Neural progenitor cell (in vitro differentiated cells): ENCODE measurements at regions not wholly inside any gene's neighbourhood (a gene's known extent, or its start where the extent isn't known, plus 50 kb on each side); places are given as distances from the start of the nearest gene placed in this dataset.

Experiments
- DNase-seq: peaks from one replicate; pipeline ENCODE4 v3.0.0-alpha.2; 2016; ENCODE audit warnings: low spot score
- H2AFZ ChIP-seq: fragments of 200-600 bp; sonication (generic); replicated peaks from 2 replicates; pipeline ENCODE4 v1.6.1; 2016; ENCODE audit warnings: antibody characterized with exemption
- H3F3A ChIP-seq: fragments of 200-600 bp; sonication (generic); 2 replicates; pipeline ENCODE4 v1.6.1; 2016; ENCODE audit warnings: antibody characterized with exemption, low read depth
- H3K27ac ChIP-seq: fragments of 200-600 bp; sonication (generic); 2 replicates; pipeline ENCODE4 v1.5.1; 2016; ENCODE audit warnings: mild to moderate bottlenecking
- H3K27me3 ChIP-seq: fragments of 200-600 bp; sonication (generic); 2 replicates; pipeline ENCODE4 v1.6.1; 2016; ENCODE audit warnings: mild to moderate bottlenecking, moderate library complexity
- H3K36me3 ChIP-seq: fragments of 200-600 bp; sonication (generic); 2 replicates; pipeline ENCODE4 v1.5.1; 2016
- H3K4me1 ChIP-seq: fragments of 200-600 bp; sonication (generic); 2 replicates; pipeline ENCODE4 v1.6.1; 2016; ENCODE audit warnings: mixed run types
- H3K4me2 ChIP-seq: fragments of 200-600 bp; sonication (generic); 2 replicates; pipeline ENCODE4 v1.6.1; 2016
- H3K4me3 ChIP-seq: fragments of 200-600 bp; sonication (generic); 2 replicates; pipeline ENCODE4 v1.5.1; 2016
- H3K79me2 ChIP-seq: fragments of 200-600 bp; sonication (generic); 2 replicates; pipeline ENCODE4 v1.6.1; 2016; ENCODE audit warnings: low read depth
- H3K9ac ChIP-seq: fragments of 200-600 bp; sonication (generic); 2 replicates; pipeline ENCODE4 v1.6.1; 2016
- H3K9me3 ChIP-seq: fragments of 200-600 bp; sonication (generic); 2 replicates; pipeline ENCODE4 v1.5.1; 2016; ENCODE audit warnings: low read depth
- H4K20me1 ChIP-seq: fragments of 200-600 bp; sonication (generic); 2 replicates; pipeline ENCODE4 v1.6.1; 2016; ENCODE audit warnings: low read depth
- H3K27ac Mint-ChIP-seq: 3 replicates; pipeline ENCODE4 v1.8.0; 2021; ENCODE audit warnings: mixed read lengths
- H3K27me3 Mint-ChIP-seq: 2 replicates; pipeline ENCODE4 v1.8.0; 2022; ENCODE audit warnings: low read depth, mild to moderate bottlenecking, inconsistent platforms, moderate library complexity, mixed read lengths; ENCODE audit not compliant: insufficient read depth
- H3K36me3 Mint-ChIP-seq: 3 replicates; pipeline ENCODE4 v1.8.0; 2021; ENCODE audit warnings: mixed read lengths
- H3K4me1 Mint-ChIP-seq: 3 replicates; pipeline ENCODE4 v1.8.0; 2021; ENCODE audit warnings: mixed read lengths
- H3K4me3 Mint-ChIP-seq: 3 replicates; pipeline ENCODE4 v1.8.0; 2021; ENCODE audit warnings: mild to moderate bottlenecking, moderate library complexity, mixed read lengths
- H3K9me3 Mint-ChIP-seq: 3 replicates; pipeline ENCODE4 v1.8.0; 2020; ENCODE audit warnings: mixed read lengths
- CTCF ChIP-seq: fragments of 200-600 bp; sonication (generic); IDR thresholded peaks from 2 replicates; pipeline ENCODE4 v1.5.1; 2017; ENCODE audit warnings: antibody characterized with exemption, mild to moderate bottlenecking
- EZH2 ChIP-seq: fragments of 200-600 bp; sonication (generic); IDR thresholded peaks from 2 replicates; pipeline ENCODE4 v1.6.1; 2017; ENCODE audit warnings: antibody characterized with exemption, mild to moderate bottlenecking, moderate library complexity
- EZH2phosphoT487 ChIP-seq: fragments of 200-600 bp; sonication (generic); IDR thresholded peaks from 2 replicates; pipeline ENCODE4 v1.6.1; 2017; ENCODE audit warnings: antibody characterized with exemption

- Histone ChIP-seq H3K27me3 (no peaks in the 10 kb centered on the region), H3K4me2 (peak overlapping the region; percentile 79), H3K27ac (no peak overlapping the region), H3K36me3 (no peaks in the 10 kb centered on the region), H2AFZ (no peak overlapping the region), H3K79me2 (peaks cover 14% of the 10 kb centered on the region), H3F3A (peaks cover 43% of the 10 kb centered on the region), H3K9me3 (no peaks in the 10 kb centered on the region), H3K4me3 (peak overlapping the region; percentile 47), H3K9ac (no peak overlapping the region), H3K4me1 (peaks cover 28% of the 10 kb centered on the region), H4K20me1 (no peaks in the 10 kb centered on the region)
- H3K27me3 Mint-ChIP-seq = peaks cover 23% of the 10 kb centered on the region
- peak overlapping the region; percentile 69 for H3K4me3 Mint-ChIP-seq
- no peak for TF ChIP-seq CTCF
- no peak for TF ChIP-seq EZH2
- TF ChIP-seq EZH2phosphoT487 = no peak
- DNase-seq = no peak
- H3K4me1 Mint-ChIP-seq = peaks cover 28% of the 10 kb centered on the region
- peaks cover 27% of the 10 kb centered on the region for H3K9me3 Mint-ChIP-seq
- H3K27ac Mint-ChIP-seq = no peak overlapping the region
- H3K36me3 Mint-ChIP-seq = no peaks in the 10 kb centered on the region
Measured at GRCh38 chrX:39822133-39822748, 275.5 kb downstream of the BCOR start.

GRCh38 chrX:39823424-39823823 lies 274.3 kb downstream of the BCOR start:
- no peak overlapping the region for H3K4me2 ChIP-seq
- H3K4me3 ChIP-seq = no peak overlapping the region
- TF ChIP-seq CTCF (no peak), EZH2phosphoT487 (no peak), EZH2 (no peak)
- peaks cover 23% of the 10 kb centered on the region for H3K27me3 Mint-ChIP-seq
- no peaks in the 10 kb centered on the region for H3K36me3 Mint-ChIP-seq
- peaks cover 14% of the 10 kb centered on the region for H3K79me2 ChIP-seq
- H4K20me1 ChIP-seq = no peaks in the 10 kb centered on the region
- H3K9me3 ChIP-seq = no peaks in the 10 kb centered on the region
- H3K36me3 ChIP-seq = no peaks in the 10 kb centered on the region
- H3K27ac Mint-ChIP-seq = no peak overlapping the region
- DNase-seq = no peak
- peaks cover 31% of the 10 kb centered on the region for H3F3A ChIP-seq
- H3K9me3 Mint-ChIP-seq = peaks cover 23% of the 10 kb centered on the region
- peak overlapping the region; percentile 24 for H3K4me3 Mint-ChIP-seq
- H3K4me1 Mint-ChIP-seq = peaks cover 23% of the 10 kb centered on the region
- no peak overlapping the region for H2AFZ ChIP-seq
- peaks cover 20% of the 10 kb centered on the region for H3K4me1 ChIP-seq
- H3K27me3 ChIP-seq = no peaks in the 10 kb centered on the region
- no peak overlapping the region for H3K27ac ChIP-seq
- H3K9ac ChIP-seq = no peak overlapping the region

- no peak for TF ChIP-seq CTCF
- TF ChIP-seq EZH2 = no peak
- TF ChIP-seq EZH2phosphoT487 = no peak
- peak overlapping the region; percentile 30 for H3K4me3 Mint-ChIP-seq
- no peaks in the 10 kb centered on the region for H3K36me3 Mint-ChIP-seq
- no peak overlapping the region for H2AFZ ChIP-seq
- DNase-seq = no peak
- H3K4me1 ChIP-seq = peaks cover 20% of the 10 kb centered on the region
- H3K9ac ChIP-seq = no peak overlapping the region
- H3K27ac ChIP-seq = no peak overlapping the region
- H3K4me1 Mint-ChIP-seq = peaks cover 22% of the 10 kb centered on the region
- no peaks in the 10 kb centered on the region for H3K27me3 ChIP-seq
- H3K4me3 ChIP-seq = no peak overlapping the region
- H3K27me3 Mint-ChIP-seq = peaks cover 23% of the 10 kb centered on the region
- H3K79me2 ChIP-seq = peaks cover 14% of the 10 kb centered on the region
- no peak overlapping the region for H3K27ac Mint-ChIP-seq
- H3K36me3 ChIP-seq = no peaks in the 10 kb centered on the region
- peaks cover 30% of the 10 kb centered on the region for H3F3A ChIP-seq
- no peaks in the 10 kb centered on the region for H4K20me1 ChIP-seq
- no peaks in the 10 kb centered on the region for H3K9me3 ChIP-seq
- H3K9me3 Mint-ChIP-seq = peaks cover 24% of the 10 kb centered on the region
- H3K4me2 ChIP-seq = no peak overlapping the region
Measured at GRCh38 chrX:39823854-39824253, 273.9 kb downstream of the BCOR start.
